Memory B cell (primary cell): ENCODE measurements at regions not wholly inside any gene's neighbourhood (a gene's known extent, or its start where the extent isn't known, plus 50 kb on each side); places are given as distances from the start of the nearest gene placed in this dataset.
A peak's percentile ranks its signal among the peaks of the same experiment; 100 is the strongest.

Experiments used
- ATAC-seq: fragments of 150-1000 bp; cut with Tn5 transposase; 2 replicates; pipeline ENCODE4 v1.10.0; 2021; ENCODE audit warnings: low read depth, mild to moderate bottlenecking, moderate library complexity
- DNase-seq, 2 donors: peaks; one replicate each; pipeline ENCODE4 v3.0.0; 2022; ENCODE audit warnings: low spot score in 2 of 2
- H3K27ac Mint-ChIP-seq: one replicate; pipeline ENCODE4 v1.8.0; 2022; ENCODE audit warnings: mild to moderate bottlenecking, moderate library complexity, mixed read lengths
- H3K27me3 Mint-ChIP-seq: one replicate; pipeline ENCODE4 v1.8.0; 2022; ENCODE audit warnings: mixed read lengths
- H3K36me3 Mint-ChIP-seq: one replicate; pipeline ENCODE4 v1.8.0; 2022; ENCODE audit warnings: mild to moderate bottlenecking, mixed read lengths
- H3K4me1 Mint-ChIP-seq: one replicate; pipeline ENCODE4 v1.8.0; 2022; ENCODE audit warnings: mixed read lengths
- H3K4me3 Mint-ChIP-seq: one replicate; pipeline ENCODE4 v1.8.0; 2022; ENCODE audit warnings: mild to moderate bottlenecking, moderate library complexity, mixed read lengths
- H3K9me3 Mint-ChIP-seq: one replicate; pipeline ENCODE4 v1.8.0; 2022; ENCODE audit warnings: mixed read lengths

DNA sequence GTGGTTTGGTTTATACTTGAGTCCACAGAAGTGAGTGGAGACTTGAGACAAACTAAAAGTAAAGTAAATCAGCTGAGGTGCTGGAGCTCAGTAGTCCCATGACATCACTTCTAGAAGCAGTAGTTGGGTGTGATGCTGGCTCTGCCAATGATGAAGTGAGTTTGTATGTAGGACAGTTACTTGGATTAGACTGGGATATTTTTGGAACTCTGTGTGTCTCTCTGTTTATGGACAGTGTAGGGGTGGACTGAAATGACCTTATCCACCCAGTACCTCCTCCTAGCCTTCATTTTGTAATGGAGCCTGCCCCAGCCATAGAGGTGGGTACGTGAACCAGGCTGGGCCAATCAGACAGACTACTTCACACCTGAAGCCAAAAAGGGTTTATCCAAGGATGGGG, 52.2 kb downstream of the POLR1D start:
- no peaks in the 10 kb centered on the region for H3K36me3 Mint-ChIP-seq

DNA sequence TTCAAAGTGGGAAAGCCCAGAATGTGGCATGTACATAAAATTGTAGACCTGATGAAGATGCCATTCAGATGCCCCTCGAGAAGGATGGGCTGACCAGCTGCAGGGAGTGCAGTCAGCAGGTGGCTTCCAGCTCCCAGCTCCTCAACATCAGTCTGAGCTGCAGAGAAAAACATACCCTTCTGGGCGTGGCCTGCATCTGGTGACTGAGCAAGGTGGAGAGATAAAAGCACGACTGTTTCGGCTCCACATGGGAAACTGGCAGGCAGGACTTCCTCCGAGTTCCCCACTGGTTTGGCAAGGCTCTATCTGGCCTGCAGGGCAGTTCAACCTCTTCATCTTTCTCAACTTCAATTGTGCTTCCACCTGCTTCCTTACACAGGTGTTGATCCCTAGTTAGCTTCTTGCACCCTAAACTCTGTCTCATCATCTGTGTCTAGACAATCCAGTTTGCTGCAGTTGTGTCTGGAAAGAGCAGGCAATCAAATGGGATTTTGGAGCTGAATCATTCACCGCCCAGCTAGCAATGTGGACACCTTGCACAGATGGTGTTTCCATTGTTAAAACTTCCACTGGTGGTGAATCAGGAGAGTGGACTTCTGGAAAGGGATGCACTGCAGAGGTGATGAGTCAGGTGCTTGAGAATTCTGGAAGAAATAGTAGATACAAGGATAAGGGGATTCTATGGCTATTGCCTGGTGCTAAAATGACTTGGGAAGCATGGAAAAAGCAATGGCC, 56.8 kb downstream of the POLR1D start:
- Mint-ChIP-seq H3K9me3 (no peaks in the 10 kb centered on the region), H3K36me3 (no peaks in the 10 kb centered on the region), H3K4me3 (no peak overlapping the region), H3K27ac (no peak overlapping the region), H3K27me3 (peaks cover 16% of the 10 kb centered on the region), H3K4me1 (no peaks in the 10 kb centered on the region)
- no peak for DNase-seq
- ATAC-seq: no peak

More for the DNA sequence above, 52.2 kb downstream of the POLR1D start:
- Mint-ChIP-seq H3K27ac (no peak overlapping the region), H3K27me3 (peaks cover 5% of the 10 kb centered on the region), H3K9me3 (no peaks in the 10 kb centered on the region), H3K4me3 (no peak overlapping the region), H3K4me1 (no peaks in the 10 kb centered on the region)
- DNase-seq: no peak
- ATAC-seq: no peak

DNA sequence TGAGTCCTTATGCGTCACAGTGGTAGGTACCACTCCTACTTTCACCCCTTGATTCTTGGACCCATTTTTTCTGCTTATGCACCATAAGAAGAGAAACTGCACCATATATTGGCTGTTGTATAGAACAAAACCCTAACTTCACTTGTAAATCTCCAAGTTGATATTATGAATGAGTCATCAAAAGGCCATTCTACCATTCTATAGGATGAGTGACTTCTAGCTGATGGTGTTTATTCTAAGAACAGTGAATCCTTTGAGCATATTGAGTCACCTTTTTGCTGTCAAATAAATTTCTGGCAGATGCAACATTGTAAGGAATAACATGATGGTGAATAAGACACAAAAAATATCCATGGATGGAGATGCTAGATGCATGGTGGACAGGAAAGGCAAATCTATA, 57.7 kb downstream of the POLR1D start:
- no peak for DNase-seq
- H3K27me3 Mint-ChIP-seq: peaks cover 16% of the 10 kb centered on the region
- H3K4me1 Mint-ChIP-seq: no peaks in the 10 kb centered on the region
- no peak for ATAC-seq
- no peaks in the 10 kb centered on the region for H3K9me3 Mint-ChIP-seq
- H3K36me3 Mint-ChIP-seq: no peaks in the 10 kb centered on the region
- H3K4me3 Mint-ChIP-seq: no peak overlapping the region
- no peak overlapping the region for H3K27ac Mint-ChIP-seq

DNA sequence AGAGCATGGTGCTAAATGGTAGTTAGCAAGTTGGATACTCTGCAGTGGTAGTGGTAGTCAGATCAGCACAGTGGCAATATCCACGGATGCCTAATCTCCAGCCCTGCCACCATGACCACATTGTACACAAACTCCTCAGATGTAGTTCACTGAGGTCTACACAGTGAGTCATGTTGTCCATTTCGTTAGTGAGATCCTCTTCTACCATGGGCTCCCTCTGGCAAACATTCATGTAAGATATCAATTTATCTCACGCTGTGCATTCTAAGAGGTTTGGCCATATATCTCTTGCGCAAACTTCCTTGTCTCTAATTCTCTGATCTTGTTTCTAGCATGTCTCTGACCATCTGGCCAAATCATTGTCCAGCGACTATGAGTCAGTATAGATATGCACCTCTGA, 58.2 kb downstream of the POLR1D start:
- H3K27me3 Mint-ChIP-seq: peaks cover 16% of the 10 kb centered on the region
- H3K36me3 Mint-ChIP-seq: no peaks in the 10 kb centered on the region
- H3K4me3 Mint-ChIP-seq: no peak overlapping the region
- ATAC-seq: no peak
- H3K4me1 Mint-ChIP-seq: no peaks in the 10 kb centered on the region
- H3K27ac Mint-ChIP-seq: no peak overlapping the region
- no peaks in the 10 kb centered on the region for H3K9me3 Mint-ChIP-seq
- no peak for DNase-seq

DNA sequence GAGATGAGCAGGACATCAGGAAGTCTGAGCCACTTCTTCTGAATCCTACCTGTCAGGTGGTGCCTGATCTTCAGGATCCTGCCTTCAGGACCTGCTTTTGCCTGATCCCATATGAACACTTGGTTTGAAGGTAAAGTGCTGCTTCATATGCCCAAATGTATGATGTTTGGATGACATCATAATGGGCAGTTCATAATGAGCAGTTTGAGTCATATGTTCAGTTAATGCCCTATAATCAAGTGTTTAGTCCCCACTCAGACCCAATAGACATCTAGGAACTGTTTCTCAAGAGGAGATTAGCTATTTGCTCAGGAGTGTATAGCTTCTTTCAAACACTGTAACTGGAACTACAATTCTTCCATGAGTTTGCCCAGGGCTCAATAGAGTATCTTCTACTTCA, 58.8 kb downstream of the POLR1D start:
- peaks cover 16% of the 10 kb centered on the region for H3K27me3 Mint-ChIP-seq
- DNase-seq (no peak), ATAC-seq (no peak)
- no peak overlapping the region for H3K27ac Mint-ChIP-seq
- H3K9me3 Mint-ChIP-seq: no peaks in the 10 kb centered on the region
- H3K4me3 Mint-ChIP-seq: no peak overlapping the region
- H3K36me3 Mint-ChIP-seq: no peaks in the 10 kb centered on the region
- H3K4me1 Mint-ChIP-seq: no peaks in the 10 kb centered on the region

DNA sequence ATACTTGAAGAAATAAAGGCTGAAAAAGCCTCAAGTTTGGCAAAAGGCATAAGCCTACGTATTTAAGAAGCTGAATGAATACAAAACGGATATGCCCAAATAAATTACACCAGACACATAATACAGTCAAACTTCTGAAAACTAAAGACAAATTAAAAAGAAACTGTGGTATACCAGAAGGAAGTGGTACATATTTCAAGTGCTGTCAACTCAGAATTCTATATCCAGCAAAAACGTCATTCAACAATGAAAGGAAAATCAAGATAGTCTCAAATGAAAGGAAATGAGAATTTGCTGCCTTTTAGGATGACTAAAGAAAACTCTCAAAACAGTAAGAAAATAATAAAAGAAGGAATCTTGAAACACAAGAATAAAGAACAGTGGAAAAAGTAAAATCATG, 69.5 kb downstream of the POLR1D start:
- ATAC-seq (no peak), DNase-seq (no peak)
- H3K9me3 Mint-ChIP-seq: peaks cover 13% of the 10 kb centered on the region
- no peak overlapping the region for H3K4me3 Mint-ChIP-seq
- peaks cover 3% of the 10 kb centered on the region for H3K36me3 Mint-ChIP-seq
- H3K4me1 Mint-ChIP-seq: no peaks in the 10 kb centered on the region
- no peak overlapping the region for H3K27ac Mint-ChIP-seq
- peaks cover 5% of the 10 kb centered on the region for H3K27me3 Mint-ChIP-seq

DNA sequence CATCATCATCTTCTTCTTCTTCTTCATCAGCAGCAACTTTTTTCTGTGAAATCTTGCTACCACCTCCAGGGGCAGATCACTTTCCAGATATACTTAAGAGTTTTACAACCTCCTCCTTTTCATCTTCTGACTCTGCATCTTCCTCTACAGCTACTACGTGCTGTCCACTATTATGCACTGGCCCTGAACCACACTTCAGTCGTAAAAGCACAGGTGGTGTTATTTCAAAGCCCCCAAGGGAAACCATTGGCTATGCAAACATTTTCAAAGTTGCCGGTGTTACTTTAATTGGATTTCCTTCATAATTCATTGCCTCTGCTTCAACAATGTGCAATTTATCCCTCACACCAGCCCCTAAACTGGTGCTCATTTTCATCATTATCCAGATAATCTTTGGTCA, 75.0 kb downstream of the POLR1D start:
- DNase-seq: no peak
- no peak overlapping the region for H3K4me3 Mint-ChIP-seq
- H3K27ac Mint-ChIP-seq: no peak overlapping the region
- peaks cover 11% of the 10 kb centered on the region for H3K27me3 Mint-ChIP-seq
- H3K4me1 Mint-ChIP-seq: no peaks in the 10 kb centered on the region
- H3K9me3 Mint-ChIP-seq: peaks cover 11% of the 10 kb centered on the region
- peaks cover 3% of the 10 kb centered on the region for H3K36me3 Mint-ChIP-seq
- no peak for ATAC-seq

DNA sequence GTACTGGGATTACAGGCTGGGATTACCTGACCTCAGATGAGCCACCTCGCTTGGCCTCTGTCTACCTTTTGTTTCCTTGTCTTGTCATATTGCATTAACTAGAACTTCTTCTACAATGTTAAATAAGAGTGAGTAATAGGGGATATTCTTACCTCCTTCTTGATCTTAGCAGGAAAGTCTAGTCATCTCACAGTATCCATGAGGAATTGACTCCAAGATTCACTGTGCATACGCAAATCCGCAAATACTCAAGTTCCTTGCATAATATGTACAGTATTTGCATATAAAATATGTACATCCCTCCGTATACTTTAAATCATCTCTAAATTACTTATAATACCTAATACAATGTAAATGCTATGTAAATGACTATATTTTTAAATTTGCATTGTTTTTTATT, 78.3 kb downstream of the POLR1D start:
- H3K27ac Mint-ChIP-seq: no peak overlapping the region
- H3K4me1 Mint-ChIP-seq: peaks cover 3% of the 10 kb centered on the region
- H3K9me3 Mint-ChIP-seq: peaks cover 25% of the 10 kb centered on the region
- peaks cover 9% of the 10 kb centered on the region for H3K27me3 Mint-ChIP-seq
- DNase-seq: no peak
- no peak overlapping the region for H3K4me3 Mint-ChIP-seq
- ATAC-seq: no peak
- H3K36me3 Mint-ChIP-seq: peaks cover 13% of the 10 kb centered on the region

DNA sequence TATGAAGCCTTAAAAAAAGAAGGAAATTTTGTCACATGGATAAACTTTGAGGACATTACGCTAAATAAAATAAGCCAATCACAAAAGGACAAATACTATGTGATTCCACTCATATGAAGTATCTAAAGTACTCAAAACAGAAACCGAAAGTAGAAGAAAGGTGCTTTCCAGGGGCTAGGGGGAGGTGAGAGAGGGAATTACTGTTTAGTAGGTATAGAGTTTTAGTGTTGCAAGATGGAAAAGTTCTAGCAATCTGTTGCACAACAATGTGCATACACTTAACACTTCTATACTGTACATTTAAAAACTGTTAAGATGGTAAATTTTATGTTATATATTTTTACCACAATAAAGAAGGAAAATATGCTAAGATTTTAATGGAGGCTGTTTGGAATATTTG, 83.0 kb downstream of the POLR1D start:
- H3K4me1 Mint-ChIP-seq: peaks cover 6% of the 10 kb centered on the region
- peak; percentile 80 for ATAC-seq

DNA sequence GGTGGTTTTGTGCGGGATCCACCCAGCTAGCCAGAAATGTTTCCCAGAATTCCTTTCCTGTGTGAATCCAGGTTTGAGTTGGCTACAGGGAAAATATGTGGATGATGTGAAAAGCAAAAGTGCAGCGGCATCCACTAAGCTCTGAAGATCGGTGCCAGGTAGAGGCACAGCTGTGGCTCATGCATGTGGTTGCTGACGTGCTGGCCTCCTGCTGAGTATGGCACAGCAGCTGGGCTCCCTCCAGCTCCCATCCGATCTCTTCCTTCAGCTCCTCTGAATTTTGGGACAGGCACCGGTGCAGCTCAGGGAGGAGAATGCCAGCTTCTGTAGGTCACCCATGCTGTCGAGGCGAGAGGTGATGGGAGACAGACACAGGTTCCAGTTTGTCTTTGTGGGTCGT, 84.0 kb upstream of the GSX1 start:
- Mint-ChIP-seq H3K4me1 (peaks cover 6% of the 10 kb centered on the region), H3K27me3 (peaks cover 8% of the 10 kb centered on the region), H3K4me3 (no peak overlapping the region), H3K36me3 (peaks cover 7% of the 10 kb centered on the region), H3K27ac (no peak overlapping the region), H3K9me3 (peaks cover 17% of the 10 kb centered on the region)
- ATAC-seq (no peak), DNase-seq (no peak)

More for the DNA sequence above, 83.0 kb downstream of the POLR1D start:
- H3K4me3 Mint-ChIP-seq: no peak overlapping the region
- DNase-seq: no peak
- no peak overlapping the region for H3K27ac Mint-ChIP-seq
- peaks cover 8% of the 10 kb centered on the region for H3K27me3 Mint-ChIP-seq
- peaks cover 12% of the 10 kb centered on the region for H3K36me3 Mint-ChIP-seq
- H3K9me3 Mint-ChIP-seq: peaks cover 26% of the 10 kb centered on the region

DNA sequence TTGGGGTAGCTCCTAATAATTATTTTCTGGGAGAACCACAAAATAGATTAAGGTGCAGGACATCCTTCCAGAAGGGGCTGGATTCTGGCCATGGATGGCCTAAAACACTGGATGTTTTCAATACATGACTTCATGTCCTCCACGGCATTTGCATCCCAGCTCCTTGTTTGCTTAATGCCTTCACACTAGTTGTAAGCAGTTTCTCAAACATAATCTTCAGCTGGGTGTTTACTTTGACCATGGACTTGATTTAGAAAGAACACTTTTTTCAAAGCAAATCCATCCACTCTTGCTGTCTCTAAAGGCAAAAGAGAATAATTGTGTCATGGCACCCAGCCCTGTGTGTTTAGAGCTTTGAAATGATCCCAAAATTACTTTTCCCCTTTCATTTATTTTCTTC, 82.5 kb upstream of the GSX1 start:
- Mint-ChIP-seq H3K9me3 (peaks cover 7% of the 10 kb centered on the region), H3K4me3 (no peak overlapping the region)

DNA sequence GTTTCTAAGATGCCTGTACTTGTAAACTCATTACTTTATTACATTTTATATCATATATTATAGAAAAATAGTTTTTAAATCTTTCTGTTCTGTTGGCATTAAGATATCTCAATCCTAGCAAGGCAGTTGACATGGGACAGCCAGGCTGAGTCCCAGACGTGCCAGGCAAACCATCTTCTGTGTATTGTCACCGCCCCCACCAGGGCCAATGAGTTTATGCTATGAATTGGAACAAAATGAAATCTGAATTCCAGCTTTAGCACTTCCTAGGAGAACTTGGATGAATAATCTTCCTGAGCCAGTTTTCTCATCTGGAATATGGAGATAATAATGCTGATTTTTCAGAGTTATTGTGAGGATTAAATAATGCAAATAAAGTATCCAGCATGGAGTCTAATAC, 79.9 kb upstream of the GSX1 start:
- Mint-ChIP-seq H3K27me3 (peaks cover 3% of the 10 kb centered on the region), H3K4me1 (peaks cover under 1% of the 10 kb centered on the region), H3K27ac (no peak overlapping the region), H3K9me3 (no peaks in the 10 kb centered on the region), H3K4me3 (no peak overlapping the region), H3K36me3 (peaks cover under 1% of the 10 kb centered on the region)
- DNase-seq (no peak), ATAC-seq (peak; percentile 43)

More for the DNA sequence above, 82.5 kb upstream of the GSX1 start:
- ATAC-seq: no peak
- Mint-ChIP-seq H3K4me1 (peaks cover 3% of the 10 kb centered on the region), H3K36me3 (peaks cover 2% of the 10 kb centered on the region), H3K27ac (no peak overlapping the region), H3K27me3 (peaks cover 8% of the 10 kb centered on the region)
- DNase-seq: no peak

DNA sequence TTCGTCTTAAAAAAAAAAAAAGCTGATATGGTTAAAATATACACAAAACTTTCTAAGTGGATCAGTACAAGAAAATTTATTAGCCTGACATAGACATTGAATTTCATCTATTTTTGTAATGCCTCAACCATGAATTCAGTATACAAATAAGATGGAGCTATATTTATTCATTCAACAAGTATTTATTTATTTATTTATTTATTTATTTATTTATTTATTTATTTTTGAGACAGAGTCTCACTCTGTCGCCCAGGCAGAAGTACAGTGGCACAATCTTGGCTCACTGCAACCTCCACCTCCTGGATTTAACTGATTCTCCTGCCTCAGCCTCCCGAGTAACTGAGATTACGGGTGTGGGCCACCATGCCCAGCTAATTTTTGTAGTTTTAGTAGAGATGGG, 78.5 kb upstream of the GSX1 start:
- Mint-ChIP-seq H3K36me3 (no peaks in the 10 kb centered on the region), H3K4me3 (no peak overlapping the region), H3K27me3 (no peaks in the 10 kb centered on the region), H3K9me3 (no peaks in the 10 kb centered on the region), H3K4me1 (no peaks in the 10 kb centered on the region), H3K27ac (no peak overlapping the region)
- DNase-seq (no peak), ATAC-seq (no peak)

DNA sequence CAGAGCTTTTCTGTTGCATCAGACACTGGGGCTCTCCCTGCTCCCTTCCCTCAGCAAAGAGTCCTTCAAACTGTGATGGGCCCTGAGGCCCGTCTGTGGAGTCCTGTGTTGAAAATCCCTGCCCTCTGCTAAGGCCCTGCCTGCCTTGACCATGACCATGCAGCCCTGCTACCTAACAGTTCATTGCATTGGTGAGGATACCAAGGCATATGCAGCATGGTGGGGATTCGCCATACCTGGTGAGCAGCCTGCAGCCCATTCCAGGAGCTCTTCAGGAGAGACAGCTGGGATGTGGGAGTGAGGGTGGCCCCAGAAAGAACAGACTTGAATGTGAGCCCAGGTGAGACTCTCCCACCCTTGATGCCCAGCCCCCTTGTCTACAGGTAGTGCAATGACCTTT, 70.6 kb upstream of the GSX1 start:
- peaks cover 8% of the 10 kb centered on the region for H3K27me3 Mint-ChIP-seq
- H3K9me3 Mint-ChIP-seq: no peaks in the 10 kb centered on the region
- H3K4me3 Mint-ChIP-seq: no peak overlapping the region
- H3K4me1 Mint-ChIP-seq: no peaks in the 10 kb centered on the region
- no peak overlapping the region for H3K27ac Mint-ChIP-seq
- H3K36me3 Mint-ChIP-seq: no peaks in the 10 kb centered on the region
- DNase-seq (no peak), ATAC-seq (no peak)

DNA sequence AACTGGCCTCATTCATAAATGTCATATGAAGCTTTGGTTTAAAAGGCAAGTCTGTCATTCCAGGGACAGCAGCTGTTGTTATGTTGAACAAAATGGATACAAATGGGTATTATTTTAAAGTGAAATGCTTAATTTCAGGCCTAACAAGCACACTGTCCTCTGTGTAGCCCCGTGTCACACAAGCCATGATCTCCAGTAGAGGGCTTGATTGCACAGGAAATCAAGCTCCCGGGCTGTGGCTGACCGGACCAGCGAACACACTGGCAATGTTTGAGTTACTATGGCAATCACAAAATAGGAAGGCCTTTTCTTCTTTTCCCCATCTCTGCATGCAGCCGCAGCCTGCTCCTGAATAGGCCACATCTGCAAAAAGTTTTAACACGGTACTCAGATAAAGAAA, 64.0 kb upstream of the GSX1 start:
- no peak overlapping the region for H3K4me3 Mint-ChIP-seq
- no peaks in the 10 kb centered on the region for H3K36me3 Mint-ChIP-seq
- H3K27me3 Mint-ChIP-seq: peaks cover 8% of the 10 kb centered on the region
- DNase-seq: no peak
- no peaks in the 10 kb centered on the region for H3K9me3 Mint-ChIP-seq
- ATAC-seq: no peak
- H3K27ac Mint-ChIP-seq: no peak overlapping the region
- no peaks in the 10 kb centered on the region for H3K4me1 Mint-ChIP-seq
